Spleen (tissue), 11 donors: ENCODE measurements at regions not wholly inside any gene's neighbourhood (a gene's known extent, or its start where the extent isn't known, plus 50 kb on each side); places are given as distances from the start of the nearest gene placed in this dataset.
"Not testable (repeated sequence)": the region's sequence is repeated elsewhere in the genome, so short reads cannot be mapped to it uniquely, and the experiment has no call there.

Experiments
- DNase-seq: peaks from one replicate; pipeline ENCODE4 v3.0.0-alpha.2; 2020
- H3K27ac ChIP-seq, 8 donors: fragments of 200-600 bp; sonication (generic) in 7 of 8; 1 replicate in 4 of 8; 2 replicates in 4 of 8; pipeline versions ENCODE4 v1.5.0 to v1.8.0; 2016 to 2021; ENCODE audit warnings: inconsistent platforms in 4 of 8, mild to moderate bottlenecking in 4 of 8, moderate library complexity in 1 of 8
- H3K27me3 ChIP-seq, 7 donors: fragments of 200-600 bp; sonication (generic) in 6 of 7; replicated peaks in 1 of 7; 1 replicate in 4 of 7; 2 replicates in 3 of 7; pipeline versions ENCODE4 v1.5.0 to v1.8.0; 2016 to 2021; ENCODE audit warnings: inconsistent platforms in 3 of 7, mild to moderate bottlenecking in 1 of 7
- H3K36me3 ChIP-seq, 6 donors: fragments of 200-600 bp; sonication (generic) in 5 of 6; 1 replicate in 4 of 6; 2 replicates in 2 of 6; pipeline versions ENCODE4 v1.5.0 to v1.8.0; 2016 to 2021; ENCODE audit warnings: inconsistent platforms in 2 of 6
- H3K4me1 ChIP-seq, 6 donors: fragments of 200-600 bp; sonication (generic) in 5 of 6; 1 replicate in 3 of 6; 2 replicates in 3 of 6; pipeline versions ENCODE4 v1.5.0 to v1.8.0; 2016 to 2021; ENCODE audit warnings: inconsistent platforms in 3 of 6
- H3K4me3 ChIP-seq, 8 donors: fragments of 200-600 bp; sonication (generic) in 7 of 8; 1 replicate in 4 of 8; 2 replicates in 4 of 8; pipeline versions ENCODE4 v1.5.0 to v1.8.0; 2016 to 2021; ENCODE audit warnings: inconsistent platforms in 4 of 8, mild to moderate bottlenecking in 4 of 8, moderate library complexity in 2 of 8
- H3K9me3 ChIP-seq, 8 donors: fragments of 200-600 bp; sonication (generic) in 7 of 8; 1 replicate in 4 of 8; 2 replicates in 4 of 8; pipeline versions ENCODE4 v1.5.0 to v1.8.0; 2016 to 2021; ENCODE audit warnings: inconsistent platforms in 4 of 8
- CTCF ChIP-seq, 11 experiments: fragments of 200-600 bp in 7 of 11; fragments of 450-650 bp in 4 of 11; sonication (generic) in 4 of 11; IDR thresholded peaks in 8 of 11; conservative IDR thresholded peaks in 3 of 11; 1 replicate in 7 of 11; 2 replicates in 4 of 11; pipeline versions ENCODE4 v1.4.0 to v1.8.0; 2016 to 2021; ENCODE audit warnings: antibody characterized with exemption in 11 of 11, inconsistent platforms in 4 of 11, mild to moderate bottlenecking in 1 of 11
- POLR2A ChIP-seq, 3 donors: fragments of 450-650 bp; IDR thresholded peaks; one replicate each; pipeline ENCODE4 v1.5.1; 2017; ENCODE audit warnings: antibody characterized with exemption in 3 of 3, mild to moderate bottlenecking in 1 of 3
- POLR2AphosphoS5 ChIP-seq, 3 donors: sonication (generic); formaldehyde crosslinking; IDR thresholded peaks; one replicate each; pipeline ENCODE4 v1.5.1; 2017; ENCODE audit warnings: antibody characterized with exemption in 3 of 3
- WGBS, 5 donors: extraction: QIAGEN DNeasy Blood & Tissue Kit in 3 of 5; methylation state at CpG; one replicate each; pipeline versions ENCODE4 v1.1.5 to v1.1.7; 2013 to 2018; 5-methylcytosine and 5-hydroxymethylcytosine counted together
- intact Hi-C: fragments of 100-400 bp; cut with DNase I; formaldehyde crosslinking; loops from one replicate; pipeline ENCODE4 v1.15.0; 2023; ENCODE audit warnings: low total_unique reads
- donor health status: healthy with polysubstance abuse.
- donor health status: DM: no; HTN: no; CAD: no; lungs with moderate emphysema.
- donor health status: DM: no; HTN: no; CAD: no.
- donor health status: Bipolar disorder and iron deficiency.
- donor health status: healthy.
- donor health status: DM: no; HTN: no; CAD: no.
- donor health status: DM: yes; HTN: yes; CAD: no.

GRCh38 chr10:33967606-33968120 lies 633.2 kb upstream of the NRP1 start:
- no peaks in the 10 kb centered on the region for H3K36me3 ChIP-seq
- DNase-seq: no peak
- peaks cover 0 to 13% (median 9%) of the 10 kb centered on the region in 8 donors for H3K9me3 ChIP-seq
- H3K27me3 ChIP-seq: no peaks in the 10 kb centered on the region
- intact Hi-C loops: no loop called here
- no peak overlapping the region for H3K27ac ChIP-seq
- H3K4me3 ChIP-seq: no peak overlapping the region
- TF ChIP-seq POLR2AphosphoS5 (IDR thresholded peaks at IDR 0.05): no peak
- no peak for TF ChIP-seq POLR2A (IDR thresholded peaks at IDR 0.05)
- no peak for TF ChIP-seq CTCF (IDR thresholded peaks at IDR 0.05 in 8 of 11, conservative IDR thresholded peaks at IDR 0.05 in 3 of 11)
- H3K4me1 ChIP-seq: no peaks in the 10 kb centered on the region
- 85 to 99% (median 88%) methylated on average over 5 of the region's 5 CpGs for WGBS, 5 donors

GRCh38 chr10:33966946-33967345 lies 632.5 kb upstream of the NRP1 start:
- no peaks in the 10 kb centered on the region for H3K36me3 ChIP-seq
- no peak overlapping the region for H3K4me3 ChIP-seq
- intact Hi-C loops: no loop called here
- no peak for TF ChIP-seq CTCF (IDR thresholded peaks at IDR 0.05 in 8 of 11, conservative IDR thresholded peaks at IDR 0.05 in 3 of 11)
- TF ChIP-seq POLR2AphosphoS5 (IDR thresholded peaks at IDR 0.05): no peak
- no peak for TF ChIP-seq POLR2A (IDR thresholded peaks at IDR 0.05)
- H3K9me3 ChIP-seq: peaks cover 0 to 13% (median 9%) of the 10 kb centered on the region in 8 donors
- no peak overlapping the region for H3K27ac ChIP-seq
- 87 to 95% (median 91%) methylated on average over 4 of the region's 4 CpGs for WGBS, 5 donors
- DNase-seq: no peak
- H3K4me1 ChIP-seq: no peaks in the 10 kb centered on the region
- no peaks in the 10 kb centered on the region for H3K27me3 ChIP-seq

- TF ChIP-seq POLR2AphosphoS5 (IDR thresholded peaks at IDR 0.05): no peak
- no peak for TF ChIP-seq POLR2A (IDR thresholded peaks at IDR 0.05)
- H3K27me3 ChIP-seq: no peaks in the 10 kb centered on the region
- no peak overlapping the region for H3K27ac ChIP-seq
- 53 to 66% (median 59%) methylated on average over 6 of the region's 6 CpGs for WGBS, 5 donors
- H3K9me3 ChIP-seq: peaks cover 0 to 13% (median 9%) of the 10 kb centered on the region in 8 donors
- H3K4me3 ChIP-seq: no peak overlapping the region
- intact Hi-C loops: no loop called here
- DNase-seq: no peak
- no peaks in the 10 kb centered on the region for H3K36me3 ChIP-seq
- no peaks in the 10 kb centered on the region for H3K4me1 ChIP-seq
These were observed 631.5 kb upstream of the NRP1 start for GRCh38 chr10:33965795-33966581.

GRCh38 chr10:33963729-33964128 lies 629.3 kb upstream of the NRP1 start:
- Histone ChIP-seq H3K27ac (no peak overlapping the region), H3K27me3 (no peaks in the 10 kb centered on the region), H3K4me3 (no peak overlapping the region), H3K36me3 (no peaks in the 10 kb centered on the region), H3K9me3 (peaks cover 0 to 6% (median 3%) of the 10 kb centered on the region in 8 donors), H3K4me1 (no peaks in the 10 kb centered on the region)
- 88 to 98% (median 90%) methylated on average over 4 of the region's 4 CpGs for WGBS, 5 donors
- DNase-seq: no peak
- intact Hi-C loops: no loop called here
- TF ChIP-seq CTCF (IDR thresholded peaks at IDR 0.05 in 8 of 11, conservative IDR thresholded peaks at IDR 0.05 in 3 of 11): no peak
- TF ChIP-seq POLR2AphosphoS5 (IDR thresholded peaks at IDR 0.05): no peak
- TF ChIP-seq POLR2A (IDR thresholded peaks at IDR 0.05): no peak

GRCh38 chr10:33956322-33956721 lies 621.9 kb upstream of the NRP1 start:
- not testable (repeated sequence) for DNase-seq, H3K4me3 ChIP-seq

More at GRCh38 chr10:33956322-33956721, 621.9 kb upstream of the NRP1 start:
- H3K4me1 ChIP-seq, H3K36me3 ChIP-seq, H3K9me3 ChIP-seq, intact Hi-C loops, H3K27me3 ChIP-seq, H3K27ac ChIP-seq: not testable (repeated sequence)
- WGBS, 5 donors: 76 to 88% (median 83%) methylated on average over 4 of the region's 4 CpGs
